HepG2 (cell line): ENCODE measurements at regions not wholly inside any gene's neighbourhood (a gene's known extent, or its start where the extent isn't known, plus 50 kb on each side); places are given as distances from the start of the nearest gene placed in this dataset.

Experiments used
- AGO1 ChIP-seq: fragments of 200-400 bp; formaldehyde crosslinking; IDR thresholded peaks from 2 replicates; pipeline ENCODE4 v1.6.1; 2017; ENCODE audit warnings: mild to moderate bottlenecking, low read depth, low read length, moderate library complexity; ENCODE audit not compliant: poor library complexity, severe bottlenecking
- ELF4 ChIP-seq: sonication (generic); formaldehyde crosslinking; IDR thresholded peaks from 2 replicates; pipeline ENCODE4 v1.5.0; 2020; ENCODE audit warnings: missing genetic modification reagents, mild to moderate bottlenecking, moderate library complexity, borderline replicate concordance
- HIVEP1 ChIP-seq: sonication (generic); formaldehyde crosslinking; IDR thresholded peaks from 2 replicates; pipeline ENCODE4 v1.4.0; 2020; ENCODE audit warnings: mild to moderate bottlenecking, missing genetic modification reagents
- MEF2D ChIP-seq: sonication (generic); formaldehyde crosslinking; IDR thresholded peaks from 2 replicates; pipeline ENCODE4 v1.5.1; 2020; ENCODE audit warnings: mild to moderate bottlenecking, missing genetic modification reagents
- POGZ ChIP-seq: sonication (generic); formaldehyde crosslinking; IDR thresholded peaks from 2 replicates; pipeline ENCODE4 v1.4.0; 2020; ENCODE audit warnings: mild to moderate bottlenecking, missing genetic modification reagents
- RFX3 ChIP-seq: IDR thresholded peaks from 2 replicates; pipeline ENCODE4 v1.6.1; 2016; ENCODE audit warnings: missing biosample characterization, missing genetic modification reagents
- ZKSCAN8 ChIP-seq: IDR thresholded peaks from 2 replicates; pipeline ENCODE4 v1.6.1; 2016; ENCODE audit warnings: borderline replicate concordance, missing genetic modification reagents, missing compliant biosample characterization
- ZNF510 ChIP-seq: sonication (generic); formaldehyde crosslinking; IDR thresholded peaks from 2 replicates; pipeline ENCODE4 v1.4.0; 2020; ENCODE audit warnings: low read depth, mild to moderate bottlenecking, missing genetic modification reagents
- ZNF709 ChIP-seq: sonication (generic); formaldehyde crosslinking; IDR thresholded peaks from 2 replicates; pipeline ENCODE4 v1.5.0; 2020; ENCODE audit warnings: mild to moderate bottlenecking, missing genetic modification reagents
- ZNF720 ChIP-seq: sonication (generic); formaldehyde crosslinking; IDR thresholded peaks from 2 replicates; pipeline ENCODE4 v1.4.0; 2020; ENCODE audit warnings: missing genetic modification reagents
- TF ChIP-seq, protein P1 (sequence below), 2 experiments: IDR thresholded peaks; 2 replicates each; pipeline ENCODE4 v1.6.1; 2011 to 2012; ENCODE audit warnings: low read length in 2 of 2, borderline replicate concordance in 1 of 2, low read depth in 1 of 2, mild to moderate bottlenecking in 1 of 2, moderate library complexity in 1 of 2
- TF ChIP-seq, protein P2 (sequence below): sonication (generic); formaldehyde crosslinking; IDR thresholded peaks from 2 replicates; pipeline ENCODE4 v1.5.1; 2020; ENCODE audit warnings: mild to moderate bottlenecking, missing genetic modification reagents, moderate library complexity

DNA sequence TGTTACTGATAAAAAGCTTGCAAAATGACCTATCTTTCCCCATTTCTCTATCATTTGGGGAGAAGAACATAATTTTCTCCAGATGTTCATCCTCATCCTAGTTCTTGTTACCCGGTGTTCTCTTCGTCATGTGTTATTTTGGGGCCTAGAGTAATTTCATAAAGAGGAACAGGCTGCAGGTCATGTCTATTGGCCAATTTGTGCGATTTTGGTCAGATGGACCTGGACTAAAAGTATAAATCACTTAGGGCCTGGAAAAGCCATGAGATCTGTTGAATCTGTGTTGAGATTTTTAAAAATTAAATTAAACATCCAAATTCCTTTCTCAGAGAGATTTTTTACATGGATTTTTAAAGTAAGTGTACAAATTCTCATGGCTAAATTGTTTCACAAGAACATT, 241.3 kb upstream of the PLXNA2 start (continued):
- TF ChIP-seq, protein P1, sequence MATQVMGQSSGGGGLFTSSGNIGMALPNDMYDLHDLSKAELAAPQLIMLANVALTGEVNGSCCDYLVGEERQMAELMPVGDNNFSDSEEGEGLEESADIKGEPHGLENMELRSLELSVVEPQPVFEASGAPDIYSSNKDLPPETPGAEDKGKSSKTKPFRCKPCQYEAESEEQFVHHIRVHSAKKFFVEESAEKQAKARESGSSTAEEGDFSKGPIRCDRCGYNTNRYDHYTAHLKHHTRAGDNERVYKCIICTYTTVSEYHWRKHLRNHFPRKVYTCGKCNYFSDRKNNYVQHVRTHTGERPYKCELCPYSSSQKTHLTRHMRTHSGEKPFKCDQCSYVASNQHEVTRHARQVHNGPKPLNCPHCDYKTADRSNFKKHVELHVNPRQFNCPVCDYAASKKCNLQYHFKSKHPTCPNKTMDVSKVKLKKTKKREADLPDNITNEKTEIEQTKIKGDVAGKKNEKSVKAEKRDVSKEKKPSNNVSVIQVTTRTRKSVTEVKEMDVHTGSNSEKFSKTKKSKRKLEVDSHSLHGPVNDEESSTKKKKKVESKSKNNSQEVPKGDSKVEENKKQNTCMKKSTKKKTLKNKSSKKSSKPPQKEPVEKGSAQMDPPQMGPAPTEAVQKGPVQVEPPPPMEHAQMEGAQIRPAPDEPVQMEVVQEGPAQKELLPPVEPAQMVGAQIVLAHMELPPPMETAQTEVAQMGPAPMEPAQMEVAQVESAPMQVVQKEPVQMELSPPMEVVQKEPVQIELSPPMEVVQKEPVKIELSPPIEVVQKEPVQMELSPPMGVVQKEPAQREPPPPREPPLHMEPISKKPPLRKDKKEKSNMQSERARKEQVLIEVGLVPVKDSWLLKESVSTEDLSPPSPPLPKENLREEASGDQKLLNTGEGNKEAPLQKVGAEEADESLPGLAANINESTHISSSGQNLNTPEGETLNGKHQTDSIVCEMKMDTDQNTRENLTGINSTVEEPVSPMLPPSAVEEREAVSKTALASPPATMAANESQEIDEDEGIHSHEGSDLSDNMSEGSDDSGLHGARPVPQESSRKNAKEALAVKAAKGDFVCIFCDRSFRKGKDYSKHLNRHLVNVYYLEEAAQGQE (IDR thresholded peaks at IDR 0.05; ENCODE audit: borderline replicate concordance in 1 of 2, low read depth in 1 of 2, low read length in 2 of 2) = no peak
- TF ChIP-seq HIVEP1 (CRISPR knock-in tag) (no peak), ELF4 (CRISPR knock-in tag) (no peak), ZNF720 (CRISPR knock-in tag) (no peak), RFX3 (CRISPR knock-in tag) (no peak), POGZ (CRISPR knock-in tag) (no peak), AGO1 (no peak), ZNF510 (no peak), MEF2D (no peak), ZNF709 (CRISPR knock-in tag) (no peak), ZKSCAN8 (CRISPR knock-in tag) (no peak)
- TF ChIP-seq, protein P2, sequence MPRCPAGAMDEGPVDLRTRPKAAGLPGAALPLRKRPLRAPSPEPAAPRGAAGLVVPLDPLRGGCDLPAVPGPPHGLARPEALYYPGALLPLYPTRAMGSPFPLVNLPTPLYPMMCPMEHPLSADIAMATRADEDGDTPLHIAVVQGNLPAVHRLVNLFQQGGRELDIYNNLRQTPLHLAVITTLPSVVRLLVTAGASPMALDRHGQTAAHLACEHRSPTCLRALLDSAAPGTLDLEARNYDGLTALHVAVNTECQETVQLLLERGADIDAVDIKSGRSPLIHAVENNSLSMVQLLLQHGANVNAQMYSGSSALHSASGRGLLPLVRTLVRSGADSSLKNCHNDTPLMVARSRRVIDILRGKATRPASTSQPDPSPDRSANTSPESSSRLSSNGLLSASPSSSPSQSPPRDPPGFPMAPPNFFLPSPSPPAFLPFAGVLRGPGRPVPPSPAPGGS (CRISPR knock-in tag) = no peak
